DOHH2 (cell line): ENCODE measurements at regions not wholly inside any gene's neighbourhood (a gene's known extent, or its start where the extent isn't known, plus 50 kb on each side); places are given as distances from the start of the nearest gene placed in this dataset.

Experiments used
- CTCF ChIP-seq: fragments of 200-600 bp; sonication (generic); IDR thresholded peaks from one replicate; pipeline ENCODE4 v1.5.1; 2014; ENCODE audit warnings: antibody characterized with exemption, mild to moderate bottlenecking, low read depth, low read length; ENCODE audit not compliant: poor library complexity, severe bottlenecking
- EZH2phosphoT487 ChIP-seq: fragments of 200-600 bp; sonication (generic); IDR thresholded peaks from 2 replicates; pipeline ENCODE4 v1.6.1; 2017; ENCODE audit warnings: borderline replicate concordance, mild to moderate bottlenecking, antibody characterized with exemption, low read length, moderate library complexity, mixed read lengths

DNA sequence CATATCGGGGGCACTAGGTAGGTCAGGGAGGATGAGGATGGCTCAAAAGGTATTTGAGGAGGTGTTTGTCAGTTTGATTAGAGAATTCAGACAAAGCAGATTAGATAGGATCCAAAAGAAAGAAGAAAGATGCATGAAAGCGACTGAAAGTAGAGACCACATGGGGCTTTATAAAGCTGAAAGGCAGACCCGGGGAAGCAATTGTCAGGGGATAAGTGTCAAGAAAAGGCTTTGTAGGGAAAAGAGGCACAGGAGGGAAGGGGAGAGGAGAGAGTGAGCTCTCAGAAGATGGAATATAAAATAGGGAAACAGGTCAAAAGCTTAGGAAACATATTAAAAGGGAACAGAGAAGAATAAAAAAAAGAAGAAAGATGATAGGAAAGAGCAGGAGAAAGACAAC, 308.2 kb upstream of the RORA start:
- TF ChIP-seq CTCF: no peak
- no peak for TF ChIP-seq EZH2phosphoT487
